SH-SY5Y (cell line): ENCODE measurements at regions not wholly inside any gene's neighbourhood (a gene's known extent, or its start where the extent isn't known, plus 50 kb on each side); places are given as distances from the start of the nearest gene placed in this dataset.

Source experiments
- GATA2 ChIP-seq: IDR thresholded peaks from 2 replicates; pipeline ENCODE4 v1.6.1; 2011; ENCODE audit warnings: mild to moderate bottlenecking, low read depth, low read length
- GATA3 ChIP-seq: IDR thresholded peaks from 2 replicates; pipeline ENCODE4 v1.6.1; 2011; ENCODE audit warnings: low read depth, mild to moderate bottlenecking, low read length, moderate library complexity

GRCh38 chr10:89869180-89869579, 167.8 kb downstream of the KIF20B start:
- TF ChIP-seq GATA3 (no peak), GATA2 (no peak)

- TF ChIP-seq GATA3 (no peak), GATA2 (no peak)
Observed at GRCh38 chr10:89869592-89870156, 168.3 kb downstream of the KIF20B start.

- TF ChIP-seq GATA2: no peak
- no peak for TF ChIP-seq GATA3
Observed at GRCh38 chr10:89870936-89871335, 169.5 kb downstream of the KIF20B start.

- TF ChIP-seq GATA3: no peak
- TF ChIP-seq GATA2: no peak
Observed at GRCh38 chr10:89873055-89873454, 171.7 kb downstream of the KIF20B start.

- TF ChIP-seq GATA2 (no peak), GATA3 (no peak)
Observed at GRCh38 chr10:89875557-89875956, 174.2 kb downstream of the KIF20B start.

GRCh38 chr10:89879121-89879520, 177.7 kb downstream of the KIF20B start:
- TF ChIP-seq GATA2: no peak
- TF ChIP-seq GATA3: no peak

GRCh38 chr10:89887406-89887805, 186.0 kb downstream of the KIF20B start:
- TF ChIP-seq GATA2 (no peak), GATA3 (no peak)

- TF ChIP-seq GATA2: no peak
- TF ChIP-seq GATA3: no peak
Observed at GRCh38 chr10:89887830-89888229, 186.4 kb downstream of the KIF20B start.

GRCh38 chr10:89888321-89889070, 187.1 kb downstream of the KIF20B start:
- no peak for TF ChIP-seq GATA3
- TF ChIP-seq GATA2: no peak

- TF ChIP-seq GATA2: no peak
- TF ChIP-seq GATA3: no peak
Observed at GRCh38 chr10:89889606-89890005, 188.2 kb downstream of the KIF20B start.

GRCh38 chr10:89891006-89891535, 189.7 kb downstream of the KIF20B start:
- no peak for TF ChIP-seq GATA2
- TF ChIP-seq GATA3: no peak

- no peak for TF ChIP-seq GATA3
- no peak for TF ChIP-seq GATA2
Observed at GRCh38 chr10:89894051-89894450, 192.7 kb downstream of the KIF20B start.

GRCh38 chr10:89900554-89900953, 199.2 kb downstream of the KIF20B start:
- TF ChIP-seq GATA2 (no peak), GATA3 (no peak)

- TF ChIP-seq GATA3 (no peak), GATA2 (no peak)
Observed at GRCh38 chr10:89901895-89902294, 200.5 kb downstream of the KIF20B start.

GRCh38 chr10:89904755-89905154, 203.4 kb downstream of the KIF20B start:
- TF ChIP-seq GATA2 (no peak), GATA3 (no peak)

- TF ChIP-seq GATA2: no peak
- no peak for TF ChIP-seq GATA3
Observed at GRCh38 chr10:89909752-89910151, 208.4 kb downstream of the KIF20B start.
